HepG2 (cell line): ENCODE measurements at regions not wholly inside any gene's neighbourhood (a gene's known extent, or its start where the extent isn't known, plus 50 kb on each side); places are given as distances from the start of the nearest gene placed in this dataset.

Experiments
- ATAC-seq: fragments of 200-7000 bp; cut with Tn5 transposase; 3 replicates; pipeline ENCODE4 v1.9.1; 2020; ENCODE audit warnings: mild to moderate bottlenecking, moderate library complexity
- BruUV-seq: library from RNA; stranded (reverse); fragments of 400-500 nt; replicated peaks from 2 replicates; lab custom pipeline; 2021; lab: Mats Ljungman, UMichigan
- CTCF ChIA-PET: fragments of 300-600 bp; formaldehyde crosslinking; extraction: SDS; loops from one replicate; lab custom pipeline; 2021; ENCODE audit warnings: low total read pairs, inconsistent platforms, low intra/inter-chr PET ratio; lab: Yijun Ruan, JAX
- POLR2A ChIA-PET: fragments of 350-600 bp; sonication (Branson Sonifier 250); formaldehyde crosslinking; loops from one replicate; lab custom pipeline; 2020; ENCODE audit warnings: antibody characterized with exemption, inconsistent platforms; lab: Yijun Ruan, JAX
- DNase-seq: peaks from one replicate; pipeline ENCODE4 v3.0.0-alpha.2; 2015; ENCODE audit warnings: low spot score
- FAIRE-seq: peaks from 3 replicates; lab custom pipeline; 2011; peaks lifted over from hg19 to GRCh38; lab: Jason Lieb, UNC
- H2AFZ ChIP-seq: one replicate; pipeline ENCODE4 v1.6.1; 2011; ENCODE audit warnings: low read length, inconsistent platforms
- H3K27ac ChIP-seq: fragments of 300-600 bp; 3 replicates; pipeline ENCODE4 v1.8.0; 2011; ENCODE audit warnings: mixed run types, mild to moderate bottlenecking, mixed read lengths, low read length, inconsistent platforms; ENCODE audit not compliant: insufficient read depth; ENCODE audit errors: extremely low read length
- H3K27me3 ChIP-seq, 2 experiments: fragments of 200-600 bp in 1 of 2; 2 replicates in 1 of 2; 3 replicates in 1 of 2; pipeline versions ENCODE4 v1.6.0 to v1.8.0; 2011; ENCODE audit warnings: low read length in 2 of 2, mild to moderate bottlenecking in 2 of 2, moderate library complexity in 2 of 2, inconsistent platforms in 1 of 2; ENCODE audit not compliant: insufficient read depth in 2 of 2, control insufficient read depth in 1 of 2
- H3K36me3 ChIP-seq, 2 experiments: fragments of 200-600 bp in 1 of 2; replicated peaks in 1 of 2; 2 replicates in 1 of 2; 3 replicates in 1 of 2; pipeline versions ENCODE4 v1.5.1 to v1.8.0; 2011; ENCODE audit warnings: low read length in 2 of 2, inconsistent platforms in 1 of 2; ENCODE audit not compliant: insufficient read depth in 2 of 2, control insufficient read depth in 1 of 2
- H3K4me1 ChIP-seq: 2 replicates; pipeline ENCODE4 v1.5.1; 2012; ENCODE audit warnings: low read length, inconsistent platforms; ENCODE audit not compliant: insufficient read depth
- H3K4me2 ChIP-seq: 2 replicates; pipeline ENCODE4 v1.6.0; 2011; ENCODE audit warnings: low read depth, low read length, inconsistent platforms
- H3K4me3 ChIP-seq, 3 experiments: fragments of 200-600 bp in 1 of 3; sonication (generic), shearing (Covaris generic) in 1 of 3; replicated peaks in 1 of 3; 2 replicates each; pipeline ENCODE4 v1.5.1; 2011 to 2016; ENCODE audit warnings: low read length in 3 of 3, inconsistent platforms in 2 of 3, low read depth in 2 of 3, mild to moderate bottlenecking in 2 of 3, control low read depth in 1 of 3, mixed read lengths in 1 of 3; ENCODE audit not compliant: insufficient read depth in 1 of 3
- H3K79me2 ChIP-seq: one replicate; pipeline ENCODE4 v1.6.1; 2011; ENCODE audit warnings: low read length, inconsistent platforms; ENCODE audit not compliant: insufficient read depth
- H3K9ac ChIP-seq: 2 replicates; pipeline ENCODE4 v1.6.0; 2011; ENCODE audit warnings: mild to moderate bottlenecking, low read depth, low read length, inconsistent platforms; ENCODE audit not compliant: insufficient read depth
- H3K9me3 ChIP-seq: 2 replicates; pipeline ENCODE4 v1.5.1; 2012; ENCODE audit warnings: mild to moderate bottlenecking, low read length
- H4K20me1 ChIP-seq: 2 replicates; pipeline ENCODE4 v1.6.0; 2011; ENCODE audit warnings: inconsistent platforms, mild to moderate bottlenecking, low read length, moderate library complexity; ENCODE audit not compliant: insufficient read depth
- CC2D1A ChIP-seq: sonication (generic); formaldehyde crosslinking; IDR thresholded peaks from 2 replicates; pipeline ENCODE4 v1.8.1; 2023; ENCODE audit warnings: mild to moderate bottlenecking, missing genetic modification reagents
- EED ChIP-seq: sonication (generic); formaldehyde crosslinking; IDR thresholded peaks from 2 replicates; pipeline ENCODE4 v1.5.0; 2020; ENCODE audit warnings: mild to moderate bottlenecking, missing genetic modification reagents
- FOXA1 ChIP-seq, 2 experiments: fragments of 450-650 bp in 1 of 2; sonication (generic) in 1 of 2; formaldehyde crosslinking in 1 of 2; IDR thresholded peaks; 2 replicates each; pipeline versions ENCODE4 v1.4.0 to v1.6.1; 2016 to 2020; ENCODE audit warnings: missing genetic modification reagents in 1 of 2
- GATA4 ChIP-seq: sonication (generic); IDR thresholded peaks from 2 replicates; pipeline ENCODE4 v1.6.1; 2016; ENCODE audit warnings: antibody characterized with exemption, low read depth, borderline replicate concordance
- MATR3 ChIP-seq: sonication (generic); formaldehyde crosslinking; IDR thresholded peaks from 2 replicates; pipeline ENCODE4 v1.4.0; 2020; ENCODE audit warnings: missing genetic modification reagents
- NR2F1 ChIP-seq, 2 experiments: fragments of 450-650 bp in 1 of 2; formaldehyde crosslinking in 1 of 2; IDR thresholded peaks; 2 replicates each; pipeline versions ENCODE4 v1.5.0 to v1.6.1; 2016 to 2020; ENCODE audit warnings: mild to moderate bottlenecking in 1 of 2, missing compliant biosample characterization in 1 of 2, missing genetic modification reagents in 1 of 2, moderate library complexity in 1 of 2
- PCBP1 ChIP-seq: fragments of 200-400 bp; formaldehyde crosslinking; IDR thresholded peaks from 2 replicates; pipeline ENCODE4 v1.6.1; 2017; ENCODE audit warnings: mild to moderate bottlenecking, low read depth, low read length, borderline replicate concordance
- SMYD3 ChIP-seq: sonication (generic); formaldehyde crosslinking; IDR thresholded peaks from 2 replicates; pipeline ENCODE4 v1.8.1; 2023; ENCODE audit warnings: mild to moderate bottlenecking, missing genetic modification reagents
- SPEN ChIP-seq: sonication (generic); formaldehyde crosslinking; IDR thresholded peaks from 2 replicates; pipeline ENCODE4 v1.5.1; 2020; ENCODE audit warnings: low read depth, mild to moderate bottlenecking, missing genetic modification reagents
- YY1 ChIP-seq: IDR thresholded peaks from 2 replicates; pipeline ENCODE4 v1.6.1; 2011; ENCODE audit warnings: low read length, low read depth, moderate library complexity, mild to moderate bottlenecking; ENCODE audit not compliant: insufficient read depth, insufficient replicate concordance
- ZBTB3 ChIP-seq: sonication (generic); formaldehyde crosslinking; IDR thresholded peaks from 2 replicates; pipeline ENCODE4 v1.4.0; 2020; ENCODE audit warnings: low read depth, mild to moderate bottlenecking, moderate library complexity, missing genetic modification reagents, borderline replicate concordance
- ZKSCAN1 ChIP-seq: fragments of 150-350 bp; IDR thresholded peaks from 2 replicates; pipeline ENCODE4 v1.6.1; 2014; ENCODE audit warnings: low read length
- ZNF160 ChIP-seq: sonication (generic); formaldehyde crosslinking; IDR thresholded peaks from 2 replicates; pipeline ENCODE4 v1.8.0; 2022; ENCODE audit warnings: mild to moderate bottlenecking, inconsistent platforms, missing genetic modification reagents
- ZNF180 ChIP-seq: sonication (generic); formaldehyde crosslinking; IDR thresholded peaks from 2 replicates; pipeline ENCODE4 v1.4.0; 2020; ENCODE audit warnings: low read depth, missing genetic modification reagents, borderline replicate concordance
- ZNF256 ChIP-seq: sonication (generic); formaldehyde crosslinking; conservative IDR thresholded peaks from 2 replicates; pipeline ENCODE4 v1.4.0; 2020; ENCODE audit warnings: missing genetic modification reagents
- ZNF503 ChIP-seq: sonication (generic); formaldehyde crosslinking; IDR thresholded peaks from 2 replicates; pipeline ENCODE4 v1.4.0; 2020; ENCODE audit warnings: missing genetic modification reagents
- ZNF550 ChIP-seq: sonication (generic); formaldehyde crosslinking; IDR thresholded peaks from 2 replicates; pipeline ENCODE4 v1.4.0; 2020; ENCODE audit warnings: mild to moderate bottlenecking, missing genetic modification reagents, borderline replicate concordance
- WGBS: methylation state at CpG from one replicate; pipeline ENCODE4 v1.1.6; 2017; ENCODE audit warnings: low lambda C conversion rate; 5-methylcytosine and 5-hydroxymethylcytosine counted together
- in situ Hi-C: cut with HindIII; loops from 2 replicates; pipeline ENCODE4 v1.10.0; 2017; ENCODE audit warnings: low pct_unique_long_range_greater_than_20kb; ENCODE audit not compliant: extremely low pct_ligation_motif_present
- intact Hi-C: fragments of 100-400 bp; cut with micrococcal nuclease; formaldehyde crosslinking; loops from one replicate; pipeline ENCODE4 v1.10.0; 2022; ENCODE audit not compliant: unreplicated experiment

- DNase-seq: no peak
- in situ Hi-C loops: no loop called here
- ChIA-PET POLR2A (no interaction called here), CTCF (no interaction called here)
- no peak for ATAC-seq
- H3K4me2 ChIP-seq: no peak overlapping the region
- no peak overlapping the region for H3K27ac ChIP-seq
- no peaks in the 10 kb centered on the region for H3K36me3 ChIP-seq
- H3K9ac ChIP-seq: no peak overlapping the region
- intact Hi-C loops: no loop called here
- H3K79me2 ChIP-seq: no peaks in the 10 kb centered on the region
- no peak overlapping the region for H2AFZ ChIP-seq
- TF ChIP-seq PCBP1 (no peak), FOXA1 (IDR thresholded peaks at IDR 0.05) (no peak), FOXA1 (CRISPR knock-in tag; IDR thresholded peaks at IDR 0.05) (no peak), ZNF503 (no peak), ZNF550 (CRISPR knock-in tag) (no peak), ZNF160 (CRISPR knock-in tag) (no peak), ZKSCAN1 (no peak), MATR3 (CRISPR knock-in tag) (no peak), ZBTB3 (CRISPR knock-in tag) (no peak), ZNF180 (CRISPR knock-in tag) (no peak), YY1 (no peak), CC2D1A (CRISPR knock-in tag) (no peak), SMYD3 (CRISPR knock-in tag) (no peak), EED (no peak), GATA4 (no peak), NR2F1 (CRISPR knock-in tag; IDR thresholded peaks at IDR 0.05) (no peak), ZNF256 (no peak), SPEN (CRISPR knock-in tag) (no peak)
- no peak overlapping the region for H3K4me3 ChIP-seq
- peaks cover 87% of the 10 kb centered on the region for H3K9me3 ChIP-seq
- H4K20me1 ChIP-seq: no peaks in the 10 kb centered on the region
- H3K27me3 ChIP-seq: no peaks in the 10 kb centered on the region
- no peak for FAIRE-seq
- H3K4me1 ChIP-seq: no peaks in the 10 kb centered on the region
- no TSS peak for BruUV-seq
- WGBS: 3% methylated on average over 1 of the region's 1 CpG
Measured at GRCh38 chr21:26351661-26352060, 181.1 kb upstream of the APP start.
